Sigmoid colon (tissue), 4 donors: ENCODE measurements at regions not wholly inside any gene's neighbourhood (a gene's known extent, or its start where the extent isn't known, plus 50 kb on each side); places are given as distances from the start of the nearest gene placed in this dataset.

ENCODE experiments used
- POLR2A ChIP-seq, 2 donors: fragments of 450-650 bp; IDR thresholded peaks; one replicate each; pipeline ENCODE4 v1.6.1; 2016; ENCODE audit warnings: antibody characterized with exemption in 2 of 2, mild to moderate bottlenecking in 2 of 2, moderate library complexity in 2 of 2
- POLR2AphosphoS5 ChIP-seq, 4 donors: sonication (generic); formaldehyde crosslinking; IDR thresholded peaks; one replicate each; pipeline ENCODE4 v1.6.1; 2017; ENCODE audit warnings: antibody characterized with exemption in 4 of 4
- TF ChIP-seq, protein P1 (sequence below), 4 experiments: fragments of 450-650 bp in 3 of 4; fragments of 200-600 bp in 1 of 4; IDR thresholded peaks; one replicate each; pipeline ENCODE4 v1.5.1; 2016 to 2019; ENCODE audit warnings: antibody characterized with exemption in 4 of 4, mild to moderate bottlenecking in 3 of 4, moderate library complexity in 2 of 4

- TF ChIP-seq, protein P1, sequence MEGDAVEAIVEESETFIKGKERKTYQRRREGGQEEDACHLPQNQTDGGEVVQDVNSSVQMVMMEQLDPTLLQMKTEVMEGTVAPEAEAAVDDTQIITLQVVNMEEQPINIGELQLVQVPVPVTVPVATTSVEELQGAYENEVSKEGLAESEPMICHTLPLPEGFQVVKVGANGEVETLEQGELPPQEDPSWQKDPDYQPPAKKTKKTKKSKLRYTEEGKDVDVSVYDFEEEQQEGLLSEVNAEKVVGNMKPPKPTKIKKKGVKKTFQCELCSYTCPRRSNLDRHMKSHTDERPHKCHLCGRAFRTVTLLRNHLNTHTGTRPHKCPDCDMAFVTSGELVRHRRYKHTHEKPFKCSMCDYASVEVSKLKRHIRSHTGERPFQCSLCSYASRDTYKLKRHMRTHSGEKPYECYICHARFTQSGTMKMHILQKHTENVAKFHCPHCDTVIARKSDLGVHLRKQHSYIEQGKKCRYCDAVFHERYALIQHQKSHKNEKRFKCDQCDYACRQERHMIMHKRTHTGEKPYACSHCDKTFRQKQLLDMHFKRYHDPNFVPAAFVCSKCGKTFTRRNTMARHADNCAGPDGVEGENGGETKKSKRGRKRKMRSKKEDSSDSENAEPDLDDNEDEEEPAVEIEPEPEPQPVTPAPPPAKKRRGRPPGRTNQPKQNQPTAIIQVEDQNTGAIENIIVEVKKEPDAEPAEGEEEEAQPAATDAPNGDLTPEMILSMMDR (IDR thresholded peaks at IDR 0.05), result no peak
- TF ChIP-seq POLR2AphosphoS5 (IDR thresholded peaks at IDR 0.05) (no peak), POLR2A (IDR thresholded peaks at IDR 0.05) (no peak)
Observed at GRCh38 chr20:43241057-43241702, 51.5 kb upstream of the PTPRT start.
